K562 (cell line): ENCODE measurements at regions not wholly inside any gene's neighbourhood (a gene's known extent, or its start where the extent isn't known, plus 50 kb on each side); places are given as distances from the start of the nearest gene placed in this dataset.
A peak's percentile ranks its signal among the peaks of the same experiment; 100 is the strongest.

Experiments used
- ATAC-seq: fragments of 200-7000 bp; cut with Tn5 transposase; 3 replicates; pipeline ENCODE4 v1.9.1; 2020; ENCODE audit warnings: moderate library complexity
- BruUV-seq: library from RNA; stranded (reverse); fragments of 400-500 nt; replicated peaks from 2 replicates; lab custom pipeline; 2021; lab: Mats Ljungman, UMichigan
- CTCF ChIA-PET: fragments of 300-600 bp; formaldehyde crosslinking; extraction: SDS; loops from one replicate; lab custom pipeline; 2021; ENCODE audit warnings: low intra/inter-chr PET ratio; lab: Yijun Ruan, JAX
- POLR2A ChIA-PET: fragments of 300-600, 350-650 bp; sonication (Branson Sonifier 250); formaldehyde crosslinking; extraction: SDS; loops from one replicate; lab custom pipeline; 2021; ENCODE audit warnings: antibody characterized with exemption, inconsistent platforms; lab: Yijun Ruan, JAX
- DNase-seq, 4 experiments: peaks; one replicate each; pipeline versions ENCODE4 v3.0.0 to v3.0.0-alpha.2; 2011 to 2018; ENCODE audit warnings: low spot score in 3 of 4, mixed read lengths in 3 of 4; ENCODE audit errors: extremely low read depth in 1 of 4
- FAIRE-seq: peaks from 2 replicates; lab custom pipeline; 2011; peaks lifted over from hg19 to GRCh38; lab: Jason Lieb, UNC
- H2AFZ ChIP-seq: 2 replicates; pipeline ENCODE4 v1.6.0; 2011; ENCODE audit warnings: low read depth, low read length, control low read depth, inconsistent platforms
- H3K27ac ChIP-seq: fragments of 200-600 bp; 3 replicates; pipeline ENCODE4 v1.8.0; 2011; ENCODE audit warnings: low read depth, mild to moderate bottlenecking, control low read depth, inconsistent platforms, low read length, moderate library complexity, mixed read lengths; ENCODE audit errors: extremely low read depth
- H3K27me3 ChIP-seq, 2 experiments: fragments of 300-600 bp in 1 of 2; 2 replicates in 1 of 2; 3 replicates in 1 of 2; pipeline versions ENCODE4 v1.6.0 to v1.8.0; 2011; ENCODE audit warnings: inconsistent platforms in 2 of 2, low read length in 2 of 2, mild to moderate bottlenecking in 1 of 2, mixed read lengths in 1 of 2, moderate library complexity in 1 of 2; ENCODE audit not compliant: control insufficient read depth in 2 of 2, insufficient read depth in 2 of 2
- H3K36me3 ChIP-seq: fragments of 300-600 bp; 3 replicates; pipeline ENCODE4 v1.8.0; 2011; ENCODE audit warnings: mild to moderate bottlenecking, low read length, inconsistent platforms; ENCODE audit not compliant: control insufficient read depth, insufficient read depth
- H3K4me1 ChIP-seq, 2 experiments: fragments of 200-600 bp in 1 of 2; replicated peaks in 1 of 2; 2 replicates in 1 of 2; 3 replicates in 1 of 2; pipeline versions ENCODE4 v1.5.1 to v1.8.0; 2011; ENCODE audit warnings: inconsistent platforms in 2 of 2, low read length in 2 of 2, mild to moderate bottlenecking in 1 of 2, mixed read lengths in 1 of 2, moderate library complexity in 1 of 2; ENCODE audit not compliant: control insufficient read depth in 2 of 2, insufficient read depth in 2 of 2
- H3K4me2 ChIP-seq: 2 replicates; pipeline ENCODE4 v1.6.1; 2011; ENCODE audit warnings: low read length, control low read depth, inconsistent platforms, mixed read lengths; ENCODE audit not compliant: insufficient read depth
- H3K4me3 ChIP-seq: fragments of 200-600 bp; sonication (generic), shearing (Covaris generic); 2 replicates; pipeline ENCODE4 v1.5.1; 2016; ENCODE audit warnings: control low read depth, inconsistent platforms
- H3K79me2 ChIP-seq: fragments of 200-600 bp; 3 replicates; pipeline ENCODE4 v1.8.0; 2011; ENCODE audit warnings: low read length, inconsistent platforms; ENCODE audit not compliant: control insufficient read depth, insufficient read depth
- H3K9ac ChIP-seq, 2 experiments: 2 replicates each; pipeline versions ENCODE4 v1.6.0 to v1.6.1; 2011; ENCODE audit warnings: low read depth in 2 of 2, low read length in 2 of 2, control low read depth in 1 of 2, inconsistent platforms in 1 of 2, mild to moderate bottlenecking in 1 of 2, mixed read lengths in 1 of 2; ENCODE audit not compliant: insufficient read depth in 1 of 2
- H3K9me1 ChIP-seq: one replicate; pipeline ENCODE4 v1.6.0; 2011; ENCODE audit warnings: inconsistent platforms, mild to moderate bottlenecking, low read length, moderate library complexity; ENCODE audit not compliant: control insufficient read depth, insufficient read depth
- H3K9me3 ChIP-seq: replicated peaks from 2 replicates; pipeline ENCODE4 v1.5.1; 2011; ENCODE audit warnings: low read depth, low read length, inconsistent platforms; ENCODE audit not compliant: control insufficient read depth, insufficient read depth
- H4K20me1 ChIP-seq: replicated peaks from 2 replicates; pipeline ENCODE4 v1.6.1; 2011; ENCODE audit warnings: low read length, inconsistent platforms, mixed read lengths; ENCODE audit not compliant: control insufficient read depth, insufficient read depth
- NUFIP1 ChIP-seq: fragments of 450-650 bp; IDR thresholded peaks from 2 replicates; pipeline ENCODE4 v1.6.1; 2018; ENCODE audit not compliant: partially characterized antibody
- POLR2AphosphoS2 ChIP-seq: IDR thresholded peaks from 2 replicates; pipeline ENCODE4 v1.6.1; 2012; ENCODE audit warnings: low read length, improper control_type of control experiment
- RAD21 ChIP-seq, 2 experiments: fragments of 250-450 bp in 1 of 2; fragments of 450-650 bp in 1 of 2; sonication (Bioruptor Pico) in 1 of 2; formaldehyde crosslinking in 1 of 2; IDR thresholded peaks in 1 of 2; conservative IDR thresholded peaks in 1 of 2; 2 replicates each; pipeline versions ENCODE4 v1.4.0 to v1.8.0; 2020 to 2022; ENCODE audit warnings: mild to moderate bottlenecking in 2 of 2, moderate library complexity in 1 of 2
- SRSF7 ChIP-seq: fragments of 200-400 bp; formaldehyde crosslinking; optimal IDR thresholded peaks from 2 replicates; pipeline ENCODE3; 2017; ENCODE audit warnings: mild to moderate bottlenecking, low read depth, low read length
- ZNF551 ChIP-seq: fragments of 250-450 bp; sonication (Bioruptor Pico); IDR thresholded peaks from 2 replicates; pipeline ENCODE4 v1.5.0; 2021; ENCODE audit warnings: mild to moderate bottlenecking, moderate library complexity
- WGBS: fragments of 100-300 bp; shearing (Covaris generic); methylation state at CpG from one replicate; pipeline ENCODE4 v1.1.6; 2016; ENCODE audit warnings: low coverage, mixed read lengths; ENCODE audit not compliant: insufficient coverage; ENCODE audit errors: missing lambda C conversion rate; 5-methylcytosine and 5-hydroxymethylcytosine counted together
- in situ Hi-C: fragments of 300-500 bp; cut with MboI; formaldehyde crosslinking; loops from 4 replicates; pipeline ENCODE4 v1.15.0; 2018; ENCODE audit warnings: inconsistent platforms, mixed read lengths
- intact Hi-C: fragments of 100-400 bp; cut with micrococcal nuclease; formaldehyde crosslinking; loops from 2 replicates; pipeline ENCODE4 v1.14.2; 2022
- TF ChIP-seq, protein P1 (sequence below), 3 experiments: IDR thresholded peaks in 2 of 3; conservative IDR thresholded peaks in 1 of 3; 2 replicates each; pipeline ENCODE4 v1.5.1; 2011 to 2012; ENCODE audit warnings: low read length in 3 of 3, mild to moderate bottlenecking in 3 of 3, control low read depth in 2 of 3, improper control_type of control experiment in 1 of 3, inconsistent platforms in 1 of 3, low read depth in 1 of 3, mixed read lengths in 1 of 3, moderate library complexity in 1 of 3; ENCODE audit not compliant: insufficient read depth in 2 of 3

DNA sequence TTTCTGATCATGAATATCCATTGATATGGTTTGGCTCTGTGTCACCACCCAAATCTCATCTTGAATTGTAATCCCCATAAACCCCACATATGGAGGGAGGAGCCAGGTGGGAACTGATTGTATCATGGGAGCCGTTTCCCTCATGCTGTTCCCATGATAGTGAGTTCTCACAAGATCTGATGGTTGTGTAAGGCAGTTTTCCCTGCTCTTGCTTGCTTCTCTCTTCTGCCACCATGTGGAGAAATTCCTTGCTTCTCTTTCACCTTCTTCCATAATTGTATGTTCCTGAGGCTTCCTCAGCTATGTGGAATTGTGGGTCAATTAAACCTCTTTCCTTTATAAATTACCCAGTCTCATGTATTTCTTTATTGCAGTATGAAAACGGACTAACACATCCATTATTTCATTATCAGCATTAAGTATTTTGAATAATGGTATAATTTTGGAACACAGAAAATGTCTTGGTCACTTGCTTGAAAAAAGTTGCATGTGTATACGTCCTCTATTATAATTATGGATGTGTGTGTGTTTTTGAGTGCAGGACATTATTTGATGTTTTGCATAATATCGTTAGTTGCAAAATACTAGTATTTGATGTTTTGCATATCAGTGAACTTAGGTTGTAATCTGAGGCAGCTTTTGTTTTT lies 334.6 kb downstream of the PCDH10 start:
- in situ Hi-C loops, result no loop called here
- POLR2A ChIA-PET, result interaction anchor here (0.6 kb wide), 1 partner anchor 1739 kb away, joined by 3 read pairs; no protein-coding TSS in a partner anchor
- H3K27ac ChIP-seq, result no peak overlapping the region
- H3K9me3 ChIP-seq, result no peaks in the 10 kb centered on the region
- no peaks in the 10 kb centered on the region for H3K36me3 ChIP-seq
- no peaks in the 10 kb centered on the region for H3K27me3 ChIP-seq
- DNase-seq, result peak in 1 of 4 experiments; percentile 14
- no peak overlapping the region for H2AFZ ChIP-seq
- no peak overlapping the region for H3K4me3 ChIP-seq
- no peak overlapping the region for H3K4me2 ChIP-seq
- TF ChIP-seq POLR2AphosphoS2, result no peak
- TF ChIP-seq SRSF7, result no peak
- TF ChIP-seq, protein P1, sequence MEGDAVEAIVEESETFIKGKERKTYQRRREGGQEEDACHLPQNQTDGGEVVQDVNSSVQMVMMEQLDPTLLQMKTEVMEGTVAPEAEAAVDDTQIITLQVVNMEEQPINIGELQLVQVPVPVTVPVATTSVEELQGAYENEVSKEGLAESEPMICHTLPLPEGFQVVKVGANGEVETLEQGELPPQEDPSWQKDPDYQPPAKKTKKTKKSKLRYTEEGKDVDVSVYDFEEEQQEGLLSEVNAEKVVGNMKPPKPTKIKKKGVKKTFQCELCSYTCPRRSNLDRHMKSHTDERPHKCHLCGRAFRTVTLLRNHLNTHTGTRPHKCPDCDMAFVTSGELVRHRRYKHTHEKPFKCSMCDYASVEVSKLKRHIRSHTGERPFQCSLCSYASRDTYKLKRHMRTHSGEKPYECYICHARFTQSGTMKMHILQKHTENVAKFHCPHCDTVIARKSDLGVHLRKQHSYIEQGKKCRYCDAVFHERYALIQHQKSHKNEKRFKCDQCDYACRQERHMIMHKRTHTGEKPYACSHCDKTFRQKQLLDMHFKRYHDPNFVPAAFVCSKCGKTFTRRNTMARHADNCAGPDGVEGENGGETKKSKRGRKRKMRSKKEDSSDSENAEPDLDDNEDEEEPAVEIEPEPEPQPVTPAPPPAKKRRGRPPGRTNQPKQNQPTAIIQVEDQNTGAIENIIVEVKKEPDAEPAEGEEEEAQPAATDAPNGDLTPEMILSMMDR (IDR thresholded peaks at IDR 0.05 in 2 of 3, conservative IDR thresholded peaks at IDR 0.05 in 1 of 3; ENCODE audit: insufficient read depth in 2 of 3, low read depth in 1 of 3, low read length in 3 of 3), result 0 out of 6 replicates have a peak, but pooled peaks of 1 of the 3 experiments have one; percentile 12
- TF ChIP-seq ZNF551, result no peak
- no peak for TF ChIP-seq NUFIP1
- peak in 1 of 2 experiments; percentile 46; a peak in 2 of 4 replicates for TF ChIP-seq RAD21 (CRISPR knock-in tag; conservative IDR thresholded peaks at IDR 0.05 in 1 of 2, IDR thresholded peaks at IDR 0.05 in 1 of 2)
- no peaks in the 10 kb centered on the region for H3K9me1 ChIP-seq
- no peaks in the 10 kb centered on the region for H4K20me1 ChIP-seq
- no TSS peak for BruUV-seq
- CTCF ChIA-PET, result no interaction called here
- H3K9ac ChIP-seq, result no peak overlapping the region
- no peaks in the 10 kb centered on the region for H3K4me1 ChIP-seq
- WGBS, result 3% methylated on average over 4 of the region's 4 CpGs
- no peak for FAIRE-seq
- no peak for ATAC-seq
- intact Hi-C loops, result no loop called here
- H3K79me2 ChIP-seq, result no peaks in the 10 kb centered on the region
